ENCODE measurements at regions not wholly inside any gene's neighbourhood (a gene's known extent, or its start where the extent isn't known, plus 50 kb on each side); places are given as distances from the start of the nearest gene placed in this dataset.
"Not testable (repeated sequence)": the region's sequence is repeated elsewhere in the genome, so short reads cannot be mapped to it uniquely, and the experiment has no call there.

GRCh38 chr4:103422467-103423219 is 224.5 kb upstream of the CENPE start:
- no peak overlapping the region for H3K4me3 ChIP-seq (ENCODE audit: low read depth, low read length)
- no peak for TF ChIP-seq CTCF (IDR thresholded peaks at IDR 0.05; ENCODE audit: borderline replicate concordance, insufficient read depth, low read depth, low read length)

- no peak for TF ChIP-seq CTCF (IDR thresholded peaks at IDR 0.05; ENCODE audit: borderline replicate concordance, insufficient read depth, low read depth, low read length)
- H3K4me3 ChIP-seq (ENCODE audit: low read depth, low read length) = no peak overlapping the region
Measured at GRCh38 chr4:103415801-103416200, 217.7 kb upstream of the CENPE start.

DNA sequence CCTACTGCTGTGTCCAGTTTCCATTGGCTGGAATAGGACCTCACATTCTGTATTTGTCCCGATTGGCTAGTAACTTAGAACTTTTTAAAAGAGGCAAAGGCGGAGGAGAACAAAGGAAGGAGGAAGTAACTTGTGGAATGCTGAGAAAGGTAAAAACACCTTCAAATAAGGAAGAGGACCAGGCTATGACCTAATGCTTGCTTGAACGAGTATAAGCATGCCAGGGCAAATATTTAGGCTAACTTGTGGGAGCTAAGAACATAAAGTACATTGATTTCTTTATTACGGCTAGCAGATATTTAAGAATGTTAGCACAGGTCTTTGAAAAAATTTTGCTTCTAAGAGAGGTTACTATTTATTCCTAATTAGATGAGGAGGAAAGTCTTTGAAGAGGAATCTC is 214.5 kb upstream of the CENPE start:
- not testable (repeated sequence) for H3K4me3 ChIP-seq (ENCODE audit: low read depth, low read length)

- no peak for TF ChIP-seq CTCF (IDR thresholded peaks at IDR 0.05; ENCODE audit: borderline replicate concordance, insufficient read depth, low read depth, low read length)
- no peak overlapping the region for H3K4me3 ChIP-seq (ENCODE audit: low read depth, low read length)
Measured at GRCh38 chr4:103410386-103410785, 212.2 kb upstream of the CENPE start.

GRCh38 chr4:103405415-103405814 is 207.3 kb upstream of the CENPE start:
- H3K4me3 ChIP-seq (ENCODE audit: low read depth, low read length) = no peak overlapping the region
- no peak for TF ChIP-seq CTCF (IDR thresholded peaks at IDR 0.05; ENCODE audit: borderline replicate concordance, insufficient read depth, low read depth, low read length)

- H3K4me3 ChIP-seq (ENCODE audit: low read depth, low read length) = no peak overlapping the region
- no peak for TF ChIP-seq CTCF (IDR thresholded peaks at IDR 0.05; ENCODE audit: borderline replicate concordance, insufficient read depth, low read depth, low read length)
Measured at GRCh38 chr4:103403619-103404018, 205.5 kb upstream of the CENPE start.

DNA sequence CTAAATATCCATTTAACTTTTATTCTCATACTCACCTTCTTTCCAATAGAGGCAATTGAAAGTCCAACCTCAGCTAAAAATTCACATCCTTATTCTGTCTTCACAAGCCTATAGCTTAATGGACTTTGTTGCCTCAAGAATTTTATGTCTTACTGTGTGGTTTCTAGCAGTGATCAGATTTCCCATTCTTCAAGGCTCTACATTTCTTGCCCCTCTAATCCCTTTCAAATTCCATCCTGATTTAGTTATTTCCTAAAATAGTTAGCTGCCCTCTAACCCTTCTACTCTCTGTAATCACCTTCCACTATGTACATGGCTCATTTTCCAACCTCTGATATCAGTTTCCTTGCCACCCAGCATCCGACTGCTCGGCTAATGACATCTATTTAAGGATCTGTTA is 204.1 kb upstream of the CENPE start:
- no peak for TF ChIP-seq CTCF (IDR thresholded peaks at IDR 0.05; ENCODE audit: borderline replicate concordance, insufficient read depth, low read depth, low read length)
- no peak overlapping the region for H3K4me3 ChIP-seq (ENCODE audit: low read depth, low read length)

Data from GM12875 (cell line).